LNCAP (cell line): ENCODE measurements at regions not wholly inside any gene's neighbourhood (a gene's known extent, or its start where the extent isn't known, plus 50 kb on each side); places are given as distances from the start of the nearest gene placed in this dataset.

Experiments
- CTCF ChIP-seq: fragments of 450-650 bp; IDR thresholded peaks from 2 replicates; pipeline ENCODE4 v1.5.1; 2017; ENCODE audit warnings: mild to moderate bottlenecking

- no peak for TF ChIP-seq CTCF
Measured at GRCh38 chr3:162262129-162262528, 765.5 kb downstream of the OTOL1 start.

- no peak for TF ChIP-seq CTCF
Measured at GRCh38 chr3:162263596-162263995, 767.0 kb downstream of the OTOL1 start.

GRCh38 chr3:162269636-162270458 lies 773.2 kb downstream of the OTOL1 start:
- TF ChIP-seq CTCF, result no peak

- no peak for TF ChIP-seq CTCF
Measured at GRCh38 chr3:162274070-162274469, 777.5 kb downstream of the OTOL1 start.

- TF ChIP-seq CTCF, result no peak
Measured at GRCh38 chr3:162278834-162279233, 782.2 kb downstream of the OTOL1 start.

- TF ChIP-seq CTCF, result no peak
Measured at GRCh38 chr3:162285259-162285658, 788.7 kb downstream of the OTOL1 start.

- no peak for TF ChIP-seq CTCF
Measured at GRCh38 chr3:162287600-162287999, 791.0 kb downstream of the OTOL1 start.
